NCI-H2081 treated with DMSO at 0.1 percent for 48 hours (cell line): ENCODE measurements at regions not wholly inside any gene's neighbourhood (a gene's known extent, or its start where the extent isn't known, plus 50 kb on each side); places are given as distances from the start of the nearest gene placed in this dataset.
A peak's percentile ranks its signal among the peaks of the same experiment; 100 is the strongest.

Experiments
- DNase-seq: peaks from one replicate; lab custom pipeline; 2025; lab: John Stamatoyannopoulos, UW

GRCh38 chr15:31752905-31753304 is 277.4 kb upstream of the CHRNA7 start:
- DNase-seq = no peak

GRCh38 chr15:31758126-31758525 is 272.2 kb upstream of the CHRNA7 start:
- peak; percentile 11 for DNase-seq

GRCh38 chr15:31768055-31768454 is 262.3 kb upstream of the CHRNA7 start:
- DNase-seq = no peak

DNA sequence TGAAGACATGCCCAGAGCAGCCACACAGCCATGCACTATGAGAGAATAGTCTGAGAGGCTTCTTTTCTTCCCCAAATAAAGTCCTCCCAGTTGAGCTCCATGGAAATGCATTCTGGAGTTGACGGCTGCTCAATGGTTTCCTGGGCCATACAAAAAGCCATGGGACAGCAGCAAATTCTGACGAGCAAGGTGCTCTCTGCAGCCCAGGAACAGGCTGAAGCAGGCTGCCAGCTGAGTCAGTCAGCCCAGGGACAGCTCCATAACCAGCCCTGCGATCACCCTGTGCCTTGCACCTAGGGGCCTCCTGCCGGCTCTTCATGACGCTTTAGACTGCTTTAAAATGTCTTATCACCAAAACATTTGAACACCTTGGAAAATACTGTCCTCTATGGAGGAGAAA is 256.3 kb upstream of the CHRNA7 start:
- DNase-seq = no peak

DNA sequence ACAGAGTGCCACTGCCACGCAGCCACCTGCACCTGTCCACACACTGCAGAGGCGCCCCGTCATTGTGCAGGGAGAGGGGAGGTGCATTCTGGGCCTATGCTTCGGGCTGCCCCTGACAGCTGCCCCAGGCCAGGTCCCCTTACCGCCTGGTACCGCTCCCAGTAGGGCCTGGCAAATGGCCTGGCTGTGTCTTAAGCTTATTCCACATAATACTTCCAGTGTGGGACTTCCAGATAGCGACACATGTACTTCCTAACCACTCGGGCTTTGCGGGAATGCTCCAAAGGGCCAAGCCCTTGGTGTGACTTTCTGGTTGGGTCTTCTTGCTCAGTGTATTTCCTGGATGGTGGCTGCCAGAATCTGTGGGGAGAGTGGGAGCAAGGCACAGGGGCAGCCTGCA is 254.3 kb upstream of the CHRNA7 start:
- no peak for DNase-seq

- DNase-seq = no peak
These were observed 249.1 kb upstream of the CHRNA7 start for GRCh38 chr15:31781261-31781660.

DNA sequence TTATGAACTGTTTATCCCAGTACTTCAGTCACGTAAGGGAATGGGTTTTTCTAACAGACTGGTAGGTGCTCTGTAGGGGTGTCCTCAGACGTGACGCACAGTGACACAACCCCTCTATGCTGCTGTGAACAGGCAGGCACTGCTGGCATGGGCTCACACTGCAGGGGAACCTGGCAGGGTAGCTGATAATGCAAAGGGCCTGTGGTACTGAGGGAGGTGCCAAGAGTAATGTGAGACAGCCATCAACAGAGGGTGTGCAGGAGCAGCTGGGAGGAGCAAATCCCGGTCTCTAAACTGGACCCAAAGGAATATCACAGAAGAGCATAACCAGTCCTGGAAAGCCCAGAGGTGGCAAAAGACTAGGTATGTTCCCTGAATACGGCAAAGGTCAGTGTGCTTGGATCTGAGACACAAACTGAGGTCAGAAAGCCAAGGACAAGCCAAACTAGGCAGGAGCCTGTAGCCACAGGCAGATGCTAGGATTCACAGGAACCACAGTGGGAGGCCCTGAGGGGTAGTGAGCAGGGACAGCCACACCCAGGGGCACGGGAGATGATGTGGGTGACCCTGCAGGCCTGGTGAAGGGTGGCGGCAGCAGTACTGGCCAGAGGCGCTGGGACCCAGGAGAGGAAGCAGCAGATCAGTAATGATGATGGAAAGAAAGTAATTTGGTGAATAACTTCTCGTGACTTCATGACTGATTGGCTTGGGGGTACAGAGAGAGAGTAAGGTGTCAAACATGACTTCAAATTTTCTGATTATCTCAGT is 248.1 kb upstream of the CHRNA7 start:
- no peak for DNase-seq

DNA sequence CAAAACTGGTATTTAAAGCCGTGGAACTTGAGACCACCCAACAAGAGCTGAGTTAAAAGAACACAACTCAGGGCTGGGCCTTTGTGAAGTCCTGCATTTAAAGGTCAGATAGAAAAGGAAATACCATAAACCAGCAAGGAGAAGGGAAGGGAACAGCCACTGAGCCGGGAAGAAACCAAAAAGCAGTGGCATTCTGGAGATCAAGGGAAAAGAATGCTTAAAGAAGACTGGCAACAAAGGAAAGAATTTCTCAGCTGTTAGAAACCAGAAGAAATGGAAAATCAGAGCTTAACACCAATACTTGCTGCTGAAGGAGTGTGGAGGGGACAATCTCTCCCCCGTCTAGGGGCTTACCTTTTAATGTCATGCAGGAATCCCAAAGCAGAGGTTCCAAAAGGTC is 247.4 kb upstream of the CHRNA7 start:
- no peak for DNase-seq

GRCh38 chr15:31786360-31786759 is 244.0 kb upstream of the CHRNA7 start:
- DNase-seq = no peak

GRCh38 chr15:31788104-31788503 is 242.2 kb upstream of the CHRNA7 start:
- DNase-seq = no peak

- no peak for DNase-seq
These were observed 237.6 kb upstream of the CHRNA7 start for GRCh38 chr15:31792611-31793199.

DNA sequence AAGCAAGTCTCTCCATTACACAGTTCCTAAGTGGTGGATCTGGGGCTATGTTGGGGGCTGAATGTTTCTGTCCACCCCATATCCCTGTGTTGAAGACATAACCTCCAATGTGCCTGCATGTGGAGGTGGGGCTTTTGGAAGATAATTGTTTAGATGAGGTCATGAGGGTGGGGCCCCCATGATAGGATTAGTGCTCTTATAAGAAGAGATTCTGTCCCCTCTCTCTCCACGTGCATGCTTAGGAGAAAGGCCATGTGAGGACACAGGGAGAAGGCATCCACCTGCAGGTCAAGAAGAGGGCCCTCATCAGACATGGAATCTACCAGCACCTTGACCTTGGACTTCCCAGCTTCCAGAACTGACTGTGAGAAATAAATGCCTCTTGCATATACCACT is 231.0 kb upstream of the CHRNA7 start:
- no peak for DNase-seq

- no peak for DNase-seq
These were observed 230.5 kb upstream of the CHRNA7 start for GRCh38 chr15:31799715-31800321.

DNA sequence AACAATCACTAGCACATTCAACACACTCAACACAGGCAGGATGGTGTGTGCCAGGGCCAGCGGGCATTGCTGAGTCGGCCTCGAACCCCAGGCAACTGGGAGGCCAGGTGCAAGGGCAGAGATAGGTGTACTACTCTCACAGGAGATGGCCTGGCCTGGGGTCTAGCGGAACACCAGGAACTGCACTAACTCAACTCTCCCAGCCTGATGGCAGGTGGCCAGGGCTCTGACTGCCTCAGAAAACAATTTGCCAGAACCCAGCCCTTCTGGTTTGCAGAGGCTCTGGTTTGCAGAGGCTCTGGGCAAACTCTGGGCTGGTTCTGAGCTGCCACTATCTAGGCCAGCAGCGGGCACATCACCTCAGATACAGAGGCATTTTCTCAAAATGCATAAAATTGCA is 229.2 kb upstream of the CHRNA7 start:
- no peak for DNase-seq

GRCh38 chr15:31802761-31803160 is 227.6 kb upstream of the CHRNA7 start:
- no peak for DNase-seq

DNA sequence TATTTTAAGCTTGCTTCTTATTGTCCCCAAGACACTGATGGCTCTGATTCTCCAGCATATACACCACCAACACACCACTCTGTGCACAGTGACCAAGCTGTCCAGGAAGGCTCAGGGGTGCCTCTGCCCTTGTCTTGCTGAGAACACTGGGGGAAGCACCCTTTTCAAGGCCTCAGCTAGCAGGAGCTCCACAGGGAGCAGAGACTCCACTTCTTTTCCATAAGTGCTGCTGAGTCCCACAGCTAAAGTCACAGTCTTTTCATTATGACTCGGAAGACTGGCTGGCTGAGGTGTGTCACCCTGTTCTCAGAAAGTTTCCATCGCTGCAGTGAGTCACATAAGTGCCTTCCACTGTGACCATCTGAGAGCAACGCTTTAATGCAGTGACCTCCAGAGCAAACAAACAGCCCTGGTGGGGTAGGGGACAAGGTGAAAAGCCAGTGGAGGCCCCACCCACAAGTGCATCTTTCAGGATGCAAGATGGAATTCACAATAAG is 226.9 kb upstream of the CHRNA7 start:
- no peak for DNase-seq

GRCh38 chr15:31805090-31805662 is 225.1 kb upstream of the CHRNA7 start:
- no peak for DNase-seq

- no peak for DNase-seq
These were observed 224.2 kb upstream of the CHRNA7 start for GRCh38 chr15:31806106-31806505.

DNA sequence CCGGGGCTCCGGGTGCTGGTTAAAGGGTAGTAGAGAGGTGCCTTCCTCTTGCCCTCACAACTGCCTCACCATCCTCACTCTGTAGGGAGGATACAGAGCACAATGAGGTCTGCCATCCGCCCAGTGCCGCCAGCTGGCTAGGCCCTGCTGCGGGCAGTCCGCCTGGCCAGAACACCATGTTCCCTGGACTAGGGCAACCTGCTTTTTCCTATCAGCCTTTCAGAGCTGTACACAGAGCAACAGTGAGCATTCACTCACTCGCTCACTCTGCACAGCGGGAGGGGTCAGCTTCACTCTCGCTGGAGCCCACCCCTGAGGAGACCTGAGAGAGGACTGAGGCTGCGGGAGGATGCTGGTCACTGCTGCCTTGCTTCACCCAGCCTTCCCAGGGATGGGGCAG is 218.7 kb upstream of the CHRNA7 start:
- no peak for DNase-seq

DNA sequence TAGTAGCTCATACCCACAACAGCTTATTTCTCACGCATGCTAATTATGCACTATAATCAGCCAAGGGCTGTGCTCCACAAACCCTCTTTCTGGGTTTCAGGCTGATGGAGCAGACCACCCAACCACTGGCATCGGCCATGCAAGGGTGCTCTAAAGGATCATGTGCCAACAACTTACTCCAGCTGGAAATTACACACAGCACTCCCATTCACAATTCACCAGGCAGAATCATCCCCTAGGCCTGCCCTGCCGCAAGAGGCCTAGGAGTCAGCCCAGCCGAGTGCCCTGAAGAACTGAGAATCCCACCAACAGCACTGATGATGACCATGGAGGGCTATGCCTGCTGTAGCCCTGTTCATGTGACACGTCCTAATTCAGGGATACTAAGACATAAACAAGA is 216.2 kb upstream of the CHRNA7 start:
- no peak for DNase-seq

- DNase-seq = no peak
These were observed 214.7 kb upstream of the CHRNA7 start for GRCh38 chr15:31815411-31816155.

DNA sequence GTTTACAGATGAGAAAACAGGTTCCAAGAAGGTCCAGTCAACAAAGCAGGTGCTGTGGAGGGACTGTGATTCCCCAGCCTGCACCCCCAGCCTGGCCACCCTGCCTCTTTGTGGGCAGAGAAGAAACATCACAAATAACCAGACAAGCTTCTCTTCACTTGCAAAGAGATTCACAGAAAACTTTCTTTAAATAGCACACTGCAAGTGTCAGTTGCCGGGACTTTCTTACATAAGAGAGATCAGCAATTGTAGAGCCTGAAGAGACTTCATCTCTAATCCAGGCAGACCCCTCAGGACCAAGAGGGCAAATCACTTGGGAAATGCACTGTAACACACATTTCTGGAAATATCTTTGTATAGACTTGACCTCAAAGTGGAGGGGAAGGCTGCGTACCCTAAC is 207.9 kb upstream of the CHRNA7 start:
- DNase-seq = no peak
